ENCODE measurements at regions not wholly inside any gene's neighbourhood (a gene's known extent, or its start where the extent isn't known, plus 50 kb on each side); places are given as distances from the start of the nearest gene placed in this dataset.

- TF ChIP-seq CTCF (conservative IDR thresholded peaks at IDR 0.05; ENCODE audit: low read depth in 2 of 2): no peak
Measured at GRCh38 chr1:170354246-170354645, 177.7 kb upstream of the GORAB start (continued).

- DNase-seq (ENCODE audit: low spot score): no peak
- no peaks in the 10 kb centered on the region for H3K9me3 Mint-ChIP-seq
- Histone ChIP-seq H3F3A (replicated peaks; ENCODE audit: low read depth) (no peaks in the 10 kb centered on the region), H3K27me3 (ENCODE audit: insufficient read depth) (no peaks in the 10 kb centered on the region), H3K36me3 (ENCODE audit: insufficient read depth) (no peaks in the 10 kb centered on the region), H3K79me2 (replicated peaks; ENCODE audit: insufficient read depth) (no peaks in the 10 kb centered on the region), H3K4me3 (no peak overlapping the region), H3K4me1 (ENCODE audit: insufficient read depth) (no peaks in the 10 kb centered on the region), H3K4me2 (no peak overlapping the region), H4K20me1 (replicated peaks; ENCODE audit: insufficient read depth) (no peaks in the 10 kb centered on the region), H3K27ac (ENCODE audit: low read depth) (no peak overlapping the region), H2AFZ (no peak overlapping the region), H3K9me2 (ENCODE audit: insufficient read depth) (peaks cover 4% of the 10 kb centered on the region; the same call in 1 of the 2 replicates)
- H3K36me3 Mint-ChIP-seq (ENCODE audit: low read depth): no peaks in the 10 kb centered on the region
- no peak overlapping the region; the same call in 1 of the 2 replicates for H3K27ac Mint-ChIP-seq
- no peaks in the 10 kb centered on the region for H3K27me3 Mint-ChIP-seq (ENCODE audit: insufficient read depth, low read depth, poor library complexity)
- no peak for ATAC-seq
- H3K4me3 Mint-ChIP-seq: no peak overlapping the region
- no peaks in the 10 kb centered on the region for H3K4me1 Mint-ChIP-seq
- TF ChIP-seq ZNF462 (CRISPR knock-in tag; IDR thresholded peaks at IDR 0.05) (no peak), CREB1 (CRISPR knock-in tag; IDR thresholded peaks at IDR 0.05; ENCODE audit: low read depth) (no peak), ETS1 (IDR thresholded peaks at IDR 0.05) (no peak), JUNB (IDR thresholded peaks at IDR 0.05; ENCODE audit: unreplicated experiment) (no peak), EZH2 (IDR thresholded peaks at IDR 0.05; ENCODE audit: low read depth, unreplicated experiment) (no peak), ZNF331 (CRISPR knock-in tag; IDR thresholded peaks at IDR 0.05; ENCODE audit: low read depth) (no peak), POLR2AphosphoS5 (IDR thresholded peaks at IDR 0.05; ENCODE audit: low read depth) (no peak), EZH2phosphoT487 (IDR thresholded peaks at IDR 0.05; ENCODE audit: unreplicated experiment) (no peak), ZNF114 (CRISPR knock-in tag; IDR thresholded peaks at IDR 0.05) (no peak), REST (IDR thresholded peaks at IDR 0.05; ENCODE audit: unreplicated experiment) (no peak)
Measured at GRCh38 chr1:170354690-170355089, 177.3 kb upstream of the GORAB start.
